NT2/D1 (cell line): ENCODE measurements at regions not wholly inside any gene's neighbourhood (a gene's known extent, or its start where the extent isn't known, plus 50 kb on each side); places are given as distances from the start of the nearest gene placed in this dataset.

Experiments used
- DNase-seq: peaks from one replicate; pipeline ENCODE4 v3.0.0-alpha.2; 2011; ENCODE audit warnings: low read depth, low spot score
- H3K27me3 ChIP-seq: 2 replicates; pipeline ENCODE4 v1.6.0; 2011; ENCODE audit warnings: mild to moderate bottlenecking; ENCODE audit not compliant: insufficient read length, insufficient read depth
- H3K36me3 ChIP-seq: 2 replicates; pipeline ENCODE4 v1.6.1; 2011; ENCODE audit warnings: mild to moderate bottlenecking, low read length, mixed read lengths; ENCODE audit not compliant: insufficient read depth, insufficient read length
- H3K4me1 ChIP-seq: 2 replicates; pipeline ENCODE4 v1.5.1; 2011; ENCODE audit not compliant: insufficient read depth, insufficient read length
- H3K4me3 ChIP-seq: 2 replicates; pipeline ENCODE4 v1.5.1; 2011; ENCODE audit warnings: low read depth; ENCODE audit not compliant: insufficient read length
- H3K9ac ChIP-seq: 2 replicates; pipeline ENCODE4 v1.6.0; 2011; ENCODE audit warnings: low read depth; ENCODE audit not compliant: insufficient read length
- H3K9me3 ChIP-seq: 2 replicates; pipeline ENCODE4 v1.5.1; 2011; ENCODE audit warnings: mild to moderate bottlenecking, low read length; ENCODE audit not compliant: insufficient read depth
- SUZ12 ChIP-seq: IDR thresholded peaks from 2 replicates; pipeline ENCODE4 v1.6.1; 2011; ENCODE audit not compliant: insufficient read length, insufficient read depth; ENCODE audit errors: extremely low read depth
- YY1 ChIP-seq: IDR thresholded peaks from 2 replicates; pipeline ENCODE4 v1.6.1; 2011; ENCODE audit not compliant: insufficient read length, insufficient read depth
- ZNF274 ChIP-seq: IDR thresholded peaks from 2 replicates; pipeline ENCODE4 v1.6.1; 2011; ENCODE audit warnings: mild to moderate bottlenecking, low read depth, low read length

DNA sequence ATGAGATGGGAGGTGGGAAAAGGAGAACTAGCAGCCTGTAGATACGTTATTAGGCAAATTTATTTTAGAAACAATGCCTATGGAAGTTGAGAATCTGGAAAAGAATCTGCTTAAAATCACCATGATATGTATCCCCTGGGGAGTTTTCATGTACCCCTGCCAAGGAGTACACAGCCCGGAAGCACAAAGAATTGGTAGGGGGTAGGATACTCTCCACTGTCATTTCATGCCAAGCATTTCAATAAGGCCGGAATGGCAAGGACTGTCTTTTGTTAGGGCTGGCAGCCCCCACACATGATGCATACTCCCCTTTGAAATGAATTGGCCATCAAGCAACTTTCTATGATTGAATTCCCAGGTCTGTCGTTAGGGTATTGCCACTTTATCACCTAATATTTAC, 111.5 kb upstream of the APP start:
- no peak for TF ChIP-seq YY1

DNA sequence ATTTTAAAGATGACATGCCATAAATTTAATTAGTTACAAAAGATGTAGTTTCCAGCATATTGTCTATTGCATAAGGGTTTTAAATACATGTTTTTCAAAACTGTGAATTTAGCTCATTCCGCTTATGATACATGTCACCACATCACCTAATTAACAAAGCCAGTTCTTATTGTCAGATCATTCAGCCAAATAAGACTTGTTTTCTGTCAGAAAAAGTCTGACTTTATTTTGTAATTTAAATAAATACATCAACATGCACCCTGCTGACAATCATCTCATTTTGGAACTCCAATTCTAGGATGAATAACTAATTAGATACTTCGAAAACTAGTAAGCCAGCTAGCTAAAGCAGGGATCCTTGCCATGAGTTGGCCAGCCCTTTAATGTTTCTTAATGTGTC, 110.9 kb upstream of the APP start:
- Histone ChIP-seq H3K9ac (no peak overlapping the region), H3K36me3 (no peaks in the 10 kb centered on the region), H3K9me3 (no peaks in the 10 kb centered on the region), H3K4me3 (no peak overlapping the region), H3K27me3 (peaks cover 6% of the 10 kb centered on the region), H3K4me1 (no peaks in the 10 kb centered on the region)
- no peak for DNase-seq
- no peak for TF ChIP-seq ZNF274
- no peak for TF ChIP-seq YY1
- TF ChIP-seq SUZ12, result no peak

More for the DNA sequence above, 111.5 kb upstream of the APP start:
- Histone ChIP-seq H3K36me3 (no peaks in the 10 kb centered on the region), H3K9me3 (no peaks in the 10 kb centered on the region), H3K9ac (no peak overlapping the region), H3K4me1 (no peaks in the 10 kb centered on the region), H3K27me3 (peaks cover 6% of the 10 kb centered on the region), H3K4me3 (no peak overlapping the region)
- DNase-seq, result no peak

DNA sequence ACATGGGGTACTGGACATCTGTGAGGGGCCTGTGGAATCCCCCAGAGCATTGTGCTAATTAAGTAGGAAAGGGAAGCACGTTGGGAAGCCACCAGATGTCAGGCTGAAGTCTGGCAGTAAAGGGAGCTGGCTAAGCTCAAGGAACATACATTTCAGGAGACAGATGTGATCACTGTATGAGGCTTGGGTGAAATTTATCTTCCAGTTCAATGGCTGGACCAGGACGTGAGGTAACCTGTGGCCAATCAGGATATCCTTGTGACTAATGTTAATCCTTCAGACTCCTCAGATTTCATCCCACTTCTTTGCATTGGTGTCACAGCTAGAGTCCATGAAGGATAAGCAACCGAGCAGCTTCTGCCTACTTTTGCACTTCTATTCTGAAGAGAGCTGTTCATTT, 110.2 kb upstream of the APP start:
- Histone ChIP-seq H3K36me3 (no peaks in the 10 kb centered on the region), H3K27me3 (peaks cover 6% of the 10 kb centered on the region), H3K4me3 (no peak overlapping the region), H3K9ac (no peak overlapping the region), H3K4me1 (no peaks in the 10 kb centered on the region), H3K9me3 (peaks cover under 1% of the 10 kb centered on the region; the same call in 1 of the 2 replicates)
- no peak for DNase-seq
- TF ChIP-seq ZNF274, result no peak
- TF ChIP-seq SUZ12, result no peak
- TF ChIP-seq YY1, result no peak

DNA sequence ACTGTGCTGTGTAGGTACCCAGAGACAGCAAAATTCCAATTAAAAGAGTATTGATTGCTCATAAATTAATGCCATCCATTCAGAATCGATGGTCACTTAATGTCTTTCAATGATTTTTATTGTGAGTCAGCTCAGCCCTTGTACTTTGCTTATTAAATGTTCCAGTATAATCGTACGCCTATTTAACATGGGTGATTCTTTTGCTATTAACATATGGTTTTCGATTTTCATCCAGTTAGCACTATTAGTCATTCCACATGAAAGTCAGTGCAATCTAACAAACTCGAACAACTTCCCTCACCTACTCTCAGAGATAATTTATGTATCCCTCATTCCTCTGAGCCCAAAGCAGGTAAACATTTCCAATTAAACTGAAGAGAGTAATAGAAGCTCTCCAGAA, 109.6 kb upstream of the APP start:
- peaks cover 7% of the 10 kb centered on the region for H3K9me3 ChIP-seq
- TF ChIP-seq YY1 (no peak), ZNF274 (no peak), SUZ12 (no peak)
- no peaks in the 10 kb centered on the region for H3K4me1 ChIP-seq
- no peaks in the 10 kb centered on the region for H3K36me3 ChIP-seq
- H3K27me3 ChIP-seq, result peaks cover 6% of the 10 kb centered on the region
- no peak overlapping the region for H3K4me3 ChIP-seq
- no peak for DNase-seq
- no peak overlapping the region for H3K9ac ChIP-seq

DNA sequence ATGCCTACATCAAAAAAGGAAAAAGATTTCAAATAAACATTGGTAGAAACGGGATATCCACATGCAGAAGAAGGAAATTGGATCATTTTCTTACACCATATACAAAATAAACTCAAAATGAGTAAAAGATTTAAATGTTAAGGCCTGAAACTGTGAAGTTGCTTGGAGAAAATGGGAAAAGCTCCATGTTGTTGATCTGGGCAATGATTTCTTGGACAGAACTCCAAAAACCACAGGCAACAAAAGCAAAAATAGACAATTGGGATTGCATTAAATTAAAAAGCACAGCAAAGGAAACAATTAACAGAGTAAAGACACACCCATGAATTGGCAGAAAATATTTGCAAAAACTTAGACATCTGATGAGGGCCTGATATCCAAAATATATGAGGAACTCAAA, 105.2 kb upstream of the APP start:
- Histone ChIP-seq H3K4me3 (no peak overlapping the region), H3K27me3 (no peaks in the 10 kb centered on the region), H3K4me1 (no peaks in the 10 kb centered on the region), H3K36me3 (no peaks in the 10 kb centered on the region), H3K9ac (no peak overlapping the region), H3K9me3 (peaks cover 44% of the 10 kb centered on the region)
- no peak for DNase-seq
- TF ChIP-seq ZNF274, result no peak
- TF ChIP-seq SUZ12, result no peak
- TF ChIP-seq YY1, result no peak

DNA sequence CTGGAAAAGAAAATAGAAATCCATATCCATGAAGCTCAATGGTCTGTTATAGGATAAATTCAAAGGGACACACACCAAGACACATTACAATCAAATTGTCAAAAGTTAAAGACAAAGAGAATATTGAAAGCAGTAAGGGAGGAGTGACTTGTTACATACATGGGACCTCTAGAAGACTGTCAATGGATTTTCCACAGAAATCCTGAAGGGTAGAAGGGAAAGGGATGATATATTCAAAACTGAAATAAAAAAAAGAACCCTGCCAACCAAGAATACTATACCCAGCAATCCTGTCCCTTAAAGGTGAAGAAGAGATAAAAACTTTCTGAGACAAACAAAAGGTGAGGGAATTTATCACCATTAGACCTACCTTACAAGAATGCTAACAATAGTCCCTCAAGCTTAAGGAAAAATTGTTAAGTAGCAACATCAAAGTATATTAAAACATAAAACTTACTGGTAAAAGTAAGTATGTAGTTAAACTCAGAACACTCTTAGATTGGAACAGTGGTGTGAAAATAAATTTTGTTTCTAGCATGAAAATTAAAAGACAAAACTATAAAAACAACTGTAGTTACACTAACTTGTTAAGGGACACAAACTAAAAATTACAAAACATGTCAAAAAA, 103.2 kb upstream of the APP start:
- no peaks in the 10 kb centered on the region for H3K4me1 ChIP-seq
- TF ChIP-seq YY1 (no peak), SUZ12 (no peak)

DNA sequence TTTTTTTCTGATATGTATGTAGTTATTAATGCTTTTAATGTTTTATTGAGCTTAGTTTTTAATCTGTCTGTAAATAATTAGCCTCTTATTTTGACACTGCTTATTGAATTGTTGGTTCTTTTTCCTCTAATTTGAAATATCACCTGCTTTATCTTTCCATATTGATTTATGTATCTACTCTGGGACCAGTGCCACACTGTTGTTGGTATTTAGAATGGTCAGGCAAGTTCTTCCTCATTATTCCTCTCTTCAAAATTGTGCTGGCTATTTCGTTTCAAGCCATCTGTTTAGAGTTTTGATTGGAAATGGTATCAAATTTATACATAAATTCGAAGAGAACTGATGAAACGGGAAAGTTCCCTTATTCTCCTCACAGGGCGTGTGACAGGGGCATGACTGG, 96.8 kb upstream of the APP start:
- DNase-seq, result no peak
- Histone ChIP-seq H3K9me3 (peaks cover 19% of the 10 kb centered on the region; the same call in 1 of the 2 replicates), H3K4me1 (no peaks in the 10 kb centered on the region), H3K36me3 (no peaks in the 10 kb centered on the region), H3K4me3 (no peak overlapping the region), H3K27me3 (no peaks in the 10 kb centered on the region), H3K9ac (no peak overlapping the region)
- TF ChIP-seq SUZ12 (no peak), YY1 (no peak), ZNF274 (no peak)

More for the DNA sequence above, 103.2 kb upstream of the APP start:
- H3K9ac ChIP-seq, result no peak overlapping the region
- peaks cover 53% of the 10 kb centered on the region for H3K9me3 ChIP-seq
- H3K27me3 ChIP-seq, result no peaks in the 10 kb centered on the region
- no peak overlapping the region for H3K4me3 ChIP-seq
- no peaks in the 10 kb centered on the region for H3K36me3 ChIP-seq
- no peak for DNase-seq
